ENCODE measurements at regions not wholly inside any gene's neighbourhood (a gene's known extent, or its start where the extent isn't known, plus 50 kb on each side); places are given as distances from the start of the nearest gene placed in this dataset.

- no peak for TF ChIP-seq CTCF (IDR thresholded peaks at IDR 0.05 in 8 of 11, conservative IDR thresholded peaks at IDR 0.05 in 3 of 11)
- no peak for TF ChIP-seq POLR2A (IDR thresholded peaks at IDR 0.05)
- TF ChIP-seq POLR2AphosphoS5 (IDR thresholded peaks at IDR 0.05) = no peak
Measured at GRCh38 chr5:147963436-147963835, 57.1 kb upstream of the C5orf46 start.
